NT2/D1 (cell line): ENCODE measurements at regions not wholly inside any gene's neighbourhood (a gene's known extent, or its start where the extent isn't known, plus 50 kb on each side); places are given as distances from the start of the nearest gene placed in this dataset.

Experiments
- DNase-seq: peaks from one replicate; pipeline ENCODE4 v3.0.0-alpha.2; 2011; ENCODE audit warnings: low read depth, low spot score
- H3K27me3 ChIP-seq: 2 replicates; pipeline ENCODE4 v1.6.0; 2011; ENCODE audit warnings: mild to moderate bottlenecking; ENCODE audit not compliant: insufficient read length, insufficient read depth
- H3K36me3 ChIP-seq: 2 replicates; pipeline ENCODE4 v1.6.1; 2011; ENCODE audit warnings: mild to moderate bottlenecking, low read length, mixed read lengths; ENCODE audit not compliant: insufficient read depth, insufficient read length
- H3K4me1 ChIP-seq: 2 replicates; pipeline ENCODE4 v1.5.1; 2011; ENCODE audit not compliant: insufficient read depth, insufficient read length
- H3K4me3 ChIP-seq: 2 replicates; pipeline ENCODE4 v1.5.1; 2011; ENCODE audit warnings: low read depth; ENCODE audit not compliant: insufficient read length
- H3K9ac ChIP-seq: 2 replicates; pipeline ENCODE4 v1.6.0; 2011; ENCODE audit warnings: low read depth; ENCODE audit not compliant: insufficient read length
- H3K9me3 ChIP-seq: 2 replicates; pipeline ENCODE4 v1.5.1; 2011; ENCODE audit warnings: mild to moderate bottlenecking, low read length; ENCODE audit not compliant: insufficient read depth
- SUZ12 ChIP-seq: IDR thresholded peaks from 2 replicates; pipeline ENCODE4 v1.6.1; 2011; ENCODE audit not compliant: insufficient read length, insufficient read depth; ENCODE audit errors: extremely low read depth
- YY1 ChIP-seq: IDR thresholded peaks from 2 replicates; pipeline ENCODE4 v1.6.1; 2011; ENCODE audit not compliant: insufficient read length, insufficient read depth
- ZNF274 ChIP-seq: IDR thresholded peaks from 2 replicates; pipeline ENCODE4 v1.6.1; 2011; ENCODE audit warnings: mild to moderate bottlenecking, low read depth, low read length

DNA sequence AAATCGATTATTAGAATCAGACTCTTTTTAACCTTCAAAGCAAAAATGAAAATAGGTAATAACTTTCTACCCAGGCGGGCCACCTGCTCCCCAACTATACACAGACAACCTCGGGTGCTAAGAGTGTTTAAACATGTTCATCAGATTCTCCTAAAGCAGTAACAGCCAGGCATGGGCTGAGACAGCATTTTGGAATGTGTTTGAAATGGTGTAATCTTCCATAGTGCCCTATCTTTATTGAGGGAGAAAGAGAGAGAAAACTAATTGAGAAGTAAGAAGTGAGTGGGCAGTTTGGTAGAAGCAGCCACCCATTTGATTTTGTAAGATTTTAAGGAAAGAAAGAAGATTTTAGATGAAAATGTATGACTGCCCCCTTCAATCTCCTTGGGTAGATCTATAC is 196.1 kb upstream of the CTAGE1 start:
- Histone ChIP-seq H3K36me3 (no peaks in the 10 kb centered on the region), H3K4me1 (peaks cover 6% of the 10 kb centered on the region), H3K9me3 (no peaks in the 10 kb centered on the region), H3K27me3 (no peaks in the 10 kb centered on the region), H3K4me3 (no peak overlapping the region), H3K9ac (no peak overlapping the region)
- TF ChIP-seq YY1 (no peak), SUZ12 (no peak), ZNF274 (no peak)
- no peak for DNase-seq

DNA sequence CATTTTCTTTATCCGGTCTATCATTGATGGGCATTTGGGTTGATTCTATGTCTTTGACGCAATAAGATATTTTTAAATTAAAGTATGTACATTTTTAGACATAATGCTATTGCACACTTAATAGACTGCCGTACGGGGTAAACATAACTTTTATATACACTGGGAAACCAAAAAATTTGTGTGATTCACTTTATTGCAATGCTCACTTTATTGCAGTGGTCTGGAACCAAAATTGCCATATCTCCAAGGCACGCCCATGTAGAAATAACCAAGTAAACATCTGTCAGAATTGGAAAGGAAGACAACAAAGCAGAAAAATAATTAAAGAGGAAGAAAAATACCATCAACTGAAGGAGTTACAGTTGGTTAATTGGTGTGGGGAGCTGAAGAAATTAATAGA is 205.8 kb upstream of the CTAGE1 start:
- no peak for DNase-seq
- Histone ChIP-seq H3K4me1 (no peaks in the 10 kb centered on the region), H3K9me3 (no peaks in the 10 kb centered on the region), H3K4me3 (no peak overlapping the region), H3K9ac (no peak overlapping the region), H3K36me3 (no peaks in the 10 kb centered on the region), H3K27me3 (no peaks in the 10 kb centered on the region)
- TF ChIP-seq SUZ12 (no peak), YY1 (no peak), ZNF274 (no peak)

GRCh38 chr18:22624176-22624575 is 206.5 kb upstream of the CTAGE1 start:
- no peak for TF ChIP-seq ZNF274
- TF ChIP-seq YY1, result no peak
- TF ChIP-seq SUZ12, result no peak
- DNase-seq, result no peak

GRCh38 chr18:22625406-22625805 is 207.7 kb upstream of the CTAGE1 start:
- no peaks in the 10 kb centered on the region for H3K36me3 ChIP-seq
- DNase-seq, result no peak
- no peak overlapping the region for H3K9ac ChIP-seq
- no peaks in the 10 kb centered on the region for H3K9me3 ChIP-seq
- H3K4me3 ChIP-seq, result no peak overlapping the region
- no peak for TF ChIP-seq YY1
- no peak for TF ChIP-seq SUZ12
- no peaks in the 10 kb centered on the region for H3K4me1 ChIP-seq
- no peaks in the 10 kb centered on the region for H3K27me3 ChIP-seq

More at GRCh38 chr18:22624176-22624575, 206.5 kb upstream of the CTAGE1 start:
- Histone ChIP-seq H3K9ac (no peak overlapping the region), H3K4me1 (no peaks in the 10 kb centered on the region), H3K27me3 (no peaks in the 10 kb centered on the region), H3K4me3 (no peak overlapping the region), H3K9me3 (no peaks in the 10 kb centered on the region), H3K36me3 (no peaks in the 10 kb centered on the region)

GRCh38 chr18:22626771-22627170 is 209.1 kb upstream of the CTAGE1 start:
- H3K4me3 ChIP-seq, result no peak overlapping the region
- H3K9me3 ChIP-seq, result no peaks in the 10 kb centered on the region
- no peaks in the 10 kb centered on the region for H3K4me1 ChIP-seq
- H3K9ac ChIP-seq, result no peak overlapping the region
- DNase-seq, result no peak
- H3K27me3 ChIP-seq, result no peaks in the 10 kb centered on the region
- no peaks in the 10 kb centered on the region for H3K36me3 ChIP-seq
- TF ChIP-seq SUZ12, result no peak
- no peak for TF ChIP-seq YY1
- no peak for TF ChIP-seq ZNF274

DNA sequence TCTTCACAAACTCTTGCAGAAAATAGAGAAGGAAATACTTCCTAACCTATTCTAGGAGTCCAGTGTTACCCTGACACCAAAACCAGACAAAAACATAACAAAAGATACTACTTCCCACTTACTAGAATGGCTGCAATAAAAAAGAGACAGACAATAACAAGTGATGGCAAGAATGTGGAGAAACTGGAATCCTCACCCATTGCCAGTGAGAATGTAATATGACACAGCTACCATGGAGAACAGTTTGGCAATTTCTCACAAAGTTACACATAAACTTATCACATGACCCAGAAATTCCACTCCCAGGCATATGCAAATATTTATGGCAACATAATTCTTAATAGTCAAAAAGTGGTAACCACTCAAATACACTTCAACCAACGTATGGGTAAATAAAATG is 209.8 kb upstream of the CTAGE1 start:
- no peaks in the 10 kb centered on the region for H3K9me3 ChIP-seq

DNA sequence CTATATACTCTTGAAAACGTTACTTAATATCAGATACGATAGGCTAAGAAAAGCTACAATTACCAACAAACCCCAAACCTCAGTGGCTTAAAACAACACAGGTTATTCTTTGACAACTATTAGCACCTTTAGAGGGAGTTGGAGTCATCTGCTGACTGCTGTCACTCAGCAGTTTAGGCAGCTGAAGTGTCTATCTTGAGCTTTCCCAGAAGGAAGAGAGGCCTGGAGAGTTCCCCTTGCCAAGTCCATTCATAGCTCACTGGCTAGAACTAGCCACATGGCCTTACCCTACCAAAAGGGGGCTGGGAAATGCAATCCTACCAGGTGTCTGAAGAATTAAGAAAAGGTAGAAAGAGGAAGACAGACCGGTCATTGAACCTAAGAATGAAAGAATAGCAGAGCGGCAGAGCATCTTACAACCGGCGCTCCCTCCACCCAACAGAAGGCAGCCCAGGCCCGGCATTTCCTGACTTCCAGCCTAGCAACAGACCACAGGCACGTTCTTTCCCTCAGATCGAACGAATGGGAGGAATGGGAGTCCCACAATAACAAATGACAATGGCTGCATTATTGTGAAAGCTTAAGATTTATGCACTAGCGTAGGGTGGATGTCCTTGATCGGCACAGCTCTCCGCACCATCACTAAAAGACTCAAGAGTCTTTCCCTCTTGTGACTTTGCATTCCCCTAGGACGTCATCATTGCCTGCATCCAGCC is 211.2 kb upstream of the CTAGE1 start:
- Histone ChIP-seq H3K4me3 (no peak overlapping the region), H3K9me3 (no peaks in the 10 kb centered on the region), H3K27me3 (no peaks in the 10 kb centered on the region), H3K36me3 (no peaks in the 10 kb centered on the region), H3K4me1 (no peaks in the 10 kb centered on the region), H3K9ac (no peak overlapping the region)
- no peak for TF ChIP-seq ZNF274
- no peak for TF ChIP-seq SUZ12
- no peak for TF ChIP-seq YY1
- no peak for DNase-seq

More for the DNA sequence above, 209.8 kb upstream of the CTAGE1 start:
- TF ChIP-seq SUZ12 (no peak), ZNF274 (no peak), YY1 (no peak)
- Histone ChIP-seq H3K4me1 (no peaks in the 10 kb centered on the region), H3K4me3 (no peak overlapping the region), H3K27me3 (no peaks in the 10 kb centered on the region), H3K36me3 (no peaks in the 10 kb centered on the region), H3K9ac (no peak overlapping the region)
- no peak for DNase-seq
